ENCODE measurements at regions not wholly inside any gene's neighbourhood (a gene's known extent, or its start where the extent isn't known, plus 50 kb on each side); places are given as distances from the start of the nearest gene placed in this dataset.

DNA sequence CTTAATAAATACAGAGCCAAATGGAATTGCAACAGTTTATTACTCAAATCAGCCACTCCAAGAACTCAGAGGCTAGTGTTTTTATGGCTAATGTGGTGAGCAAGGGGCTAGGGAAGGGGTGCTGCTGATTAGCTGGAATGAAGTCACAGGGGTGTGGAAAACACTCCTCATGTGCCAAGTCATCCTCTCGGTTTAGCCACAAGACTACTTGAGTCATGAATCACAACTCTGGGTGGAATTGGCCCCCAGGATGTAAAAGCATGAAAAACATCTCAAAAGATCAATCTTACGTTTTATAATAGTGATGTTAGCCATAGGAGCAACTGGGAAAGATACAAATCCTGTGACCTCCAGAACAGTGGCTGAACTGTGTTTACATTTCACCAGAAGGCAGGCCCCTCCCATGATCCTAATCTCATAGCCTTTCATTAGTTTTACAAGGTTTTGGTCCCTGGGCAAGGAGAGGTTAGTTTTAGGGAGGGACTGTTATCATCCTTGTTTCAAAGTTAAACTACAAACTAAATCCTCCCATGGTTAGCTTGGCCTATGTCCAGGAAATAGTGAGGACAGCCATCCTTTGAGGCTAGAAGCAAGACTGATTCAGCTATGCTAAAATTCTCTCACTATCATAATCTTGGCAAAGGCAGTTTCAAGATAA, 2020.1 kb upstream of the PCDH20 start:
- peak overlapping the region; percentile 69 for H3K27ac ChIP-seq
- peak; percentile 37 for DNase-seq (ENCODE audit: low read depth, low spot score)

DNA sequence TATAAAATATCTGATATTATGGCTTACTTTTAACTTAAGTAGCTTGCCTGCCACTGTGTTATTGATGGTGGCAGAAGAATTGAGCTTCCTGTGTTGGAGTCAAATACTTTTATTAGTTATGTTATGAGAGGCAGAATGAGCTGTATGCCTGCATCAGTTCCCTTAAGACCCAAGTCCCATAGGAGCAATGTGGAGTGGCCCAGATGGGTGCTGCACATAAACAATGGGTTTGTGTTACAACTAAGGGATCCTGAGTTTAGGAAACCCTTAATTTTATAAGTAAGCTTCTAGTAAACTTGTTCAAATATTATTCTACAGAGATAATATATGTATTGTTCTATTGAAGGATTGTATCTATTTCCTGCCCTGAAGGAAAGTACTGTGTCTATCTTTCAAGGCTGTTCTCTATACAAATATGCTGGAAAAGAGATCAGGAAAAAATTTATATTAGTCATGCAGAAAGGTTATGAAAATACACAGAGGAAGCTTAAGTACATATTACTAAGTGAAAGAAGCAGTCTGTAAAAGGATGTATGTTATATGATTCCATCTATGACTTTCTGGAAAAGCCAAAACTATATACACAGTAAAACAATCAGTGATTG, 2018.0 kb upstream of the PCDH20 start:
- peak overlapping the region; percentile 47 for H3K27ac ChIP-seq
- no peak for DNase-seq (ENCODE audit: low read depth, low spot score)

DNA sequence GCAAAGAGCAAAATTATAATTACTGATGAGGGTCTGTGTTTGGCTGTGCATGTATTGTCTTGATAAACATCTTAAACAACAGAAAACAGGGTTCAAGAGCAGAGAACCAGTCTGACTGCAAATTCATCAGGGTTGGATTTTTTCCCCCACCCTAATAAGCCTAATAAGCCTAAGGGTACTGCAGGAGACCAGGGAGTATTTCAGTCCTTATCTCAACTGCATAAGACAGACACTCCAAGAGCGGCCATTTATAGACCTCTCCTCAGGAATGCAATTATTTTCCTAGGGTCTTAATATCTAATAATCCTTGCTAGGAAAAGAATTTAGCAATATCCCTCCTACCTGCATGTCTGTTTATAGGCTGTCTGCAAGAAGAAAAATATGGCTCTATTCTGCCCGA, 2011.5 kb upstream of the PCDH20 start:
- no peak for DNase-seq (ENCODE audit: low read depth, low spot score)
- no peak overlapping the region for H3K27ac ChIP-seq

DNA sequence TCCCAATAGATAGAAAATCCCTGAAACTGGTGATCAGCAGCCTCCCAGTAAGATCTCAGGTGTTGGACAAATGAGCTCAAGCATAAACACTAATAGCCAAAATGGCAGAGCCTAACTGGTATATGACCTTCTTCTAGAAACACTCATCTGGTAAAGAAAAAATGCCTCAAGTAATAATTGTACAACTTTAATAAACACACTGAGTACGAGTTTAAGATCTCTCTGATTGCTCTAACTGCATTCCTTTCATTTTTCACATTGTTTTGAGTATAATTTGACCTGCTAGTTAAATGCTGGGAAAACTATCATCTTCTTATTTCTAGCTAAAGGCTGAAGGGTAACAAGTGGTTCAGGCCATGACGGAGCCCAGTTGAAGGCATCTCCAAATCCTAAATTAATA, 2009.5 kb upstream of the PCDH20 start:
- H3K27ac ChIP-seq = no peak overlapping the region
- DNase-seq (ENCODE audit: low read depth, low spot score) = no peak

DNA sequence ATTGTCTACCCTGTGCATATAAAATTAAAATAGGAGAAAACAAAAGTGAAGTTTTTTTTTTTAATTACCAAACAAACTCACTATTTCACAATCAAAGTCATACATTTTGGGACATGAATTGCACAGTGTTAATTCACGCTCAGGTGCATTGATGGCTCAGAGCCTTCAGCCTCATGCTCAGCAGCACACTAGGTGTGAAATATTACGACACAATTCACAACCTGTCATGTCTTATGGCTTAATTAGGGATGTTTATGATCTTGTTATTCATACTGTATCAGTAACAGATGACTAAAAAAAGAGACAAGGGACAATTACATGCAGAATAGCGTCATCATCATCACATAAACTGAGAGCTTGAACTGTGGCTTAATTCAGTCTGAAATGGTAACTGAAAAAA, 2005.5 kb upstream of the PCDH20 start:
- DNase-seq (ENCODE audit: low read depth, low spot score) = no peak

DNA sequence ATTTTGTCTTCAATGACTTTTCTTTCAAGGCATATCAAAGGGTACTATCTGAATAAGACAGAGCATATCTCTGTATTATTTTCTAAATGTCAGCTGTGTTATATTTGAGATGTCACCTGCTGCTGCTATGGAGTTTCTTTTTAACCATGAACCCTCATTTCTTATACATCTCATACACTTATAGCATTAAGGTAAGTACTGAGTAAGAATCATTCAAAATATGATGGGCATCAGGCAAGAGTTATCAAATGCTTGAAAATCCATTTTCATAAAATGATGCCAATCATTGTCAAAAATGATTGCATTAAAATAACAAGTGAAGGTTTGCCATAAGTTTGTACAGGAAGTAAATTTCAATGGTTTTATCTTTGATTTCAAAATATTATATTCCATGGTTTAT, 2005.0 kb upstream of the PCDH20 start:
- no peak overlapping the region for H3K27ac ChIP-seq
- no peak for DNase-seq (ENCODE audit: low read depth, low spot score)

More for the DNA sequence above, 2005.5 kb upstream of the PCDH20 start:
- H3K27ac ChIP-seq = no peak overlapping the region

DNA sequence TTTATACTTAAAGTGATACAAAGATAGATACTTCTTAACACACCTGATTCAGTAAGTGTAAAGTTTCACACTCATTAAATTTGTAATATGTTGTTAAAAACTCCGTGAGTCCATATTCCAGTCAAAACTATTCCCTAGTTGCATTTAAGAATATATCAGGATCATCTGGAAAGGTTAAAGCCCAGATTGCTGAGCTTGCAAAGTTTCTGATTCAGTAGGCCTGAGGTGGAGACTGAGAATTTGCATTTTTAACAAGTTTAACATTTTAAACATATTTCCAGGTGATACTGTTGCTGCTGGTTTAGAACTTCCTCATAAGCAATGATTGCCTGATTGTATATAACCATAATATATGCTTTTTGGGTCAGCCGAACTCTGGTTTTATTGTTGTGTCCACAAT, 1998.6 kb upstream of the PCDH20 start:
- no peak for DNase-seq (ENCODE audit: low read depth, low spot score)
- no peak overlapping the region for H3K27ac ChIP-seq

DNA sequence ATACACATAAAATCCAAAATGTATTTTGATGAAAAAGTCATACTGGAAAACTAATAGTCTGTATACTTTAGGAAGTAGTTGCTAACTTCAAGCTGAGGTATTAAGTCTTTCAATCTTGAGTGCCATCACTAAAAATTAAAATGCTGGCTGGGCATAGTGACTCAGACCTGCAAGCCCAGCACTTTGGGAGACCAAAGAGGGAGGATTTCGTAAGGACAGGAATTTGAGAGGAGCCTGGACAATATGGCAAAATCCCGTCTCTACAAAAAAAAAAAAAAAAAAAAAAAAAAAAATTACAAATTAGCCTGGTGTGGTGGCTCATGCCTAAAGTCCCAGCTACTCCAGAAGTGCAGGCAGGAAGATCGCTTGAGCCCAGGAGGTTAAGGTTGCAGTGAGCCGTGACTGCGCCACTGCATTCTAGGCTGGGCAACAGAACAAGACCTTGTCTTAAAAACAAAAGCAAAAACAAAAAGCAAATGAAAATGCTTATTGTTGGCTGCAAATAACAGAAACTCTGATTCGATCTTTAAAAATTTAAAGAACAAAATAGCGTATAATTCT, 1994.2 kb upstream of the PCDH20 start:
- DNase-seq (ENCODE audit: low read depth, low spot score) = no peak

DNA sequence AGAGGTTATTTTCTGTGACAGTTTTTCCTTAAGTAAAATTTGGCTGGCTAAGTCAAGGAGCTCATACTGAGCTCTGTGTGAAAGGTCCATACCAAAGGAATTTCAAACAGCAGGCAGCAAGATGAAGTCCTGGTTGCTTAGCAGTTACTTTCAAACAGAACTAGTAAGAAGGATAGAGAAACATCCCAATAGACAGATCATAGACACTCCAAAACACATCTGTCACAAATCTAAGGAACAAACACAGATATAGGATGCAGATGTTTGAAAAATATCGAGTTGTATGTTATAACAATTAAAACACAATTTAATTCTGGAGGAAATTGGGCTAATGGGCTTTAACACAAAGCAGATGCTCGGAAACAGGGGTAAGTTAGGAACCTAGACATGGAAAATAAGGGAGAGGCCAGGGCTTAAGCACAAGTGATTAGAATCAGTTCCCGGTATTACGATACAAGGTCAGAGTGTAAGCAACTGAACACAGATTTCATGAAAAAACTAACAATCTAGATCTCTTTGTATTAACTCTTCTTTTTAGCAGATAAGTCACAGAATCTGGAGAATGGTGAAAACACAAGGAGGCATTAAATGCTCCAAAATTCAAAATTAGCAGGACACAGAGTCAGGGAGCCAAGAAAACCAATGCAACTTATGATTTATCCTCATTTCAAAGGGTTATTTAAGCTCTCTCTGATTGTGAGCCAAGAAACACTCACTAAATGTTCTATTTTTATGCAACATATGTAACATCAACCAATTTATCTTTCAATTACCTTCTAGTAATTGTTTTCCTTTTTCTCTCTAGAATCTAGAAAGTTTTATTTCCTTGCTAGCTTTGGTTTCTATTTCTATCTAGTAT, 1992.9 kb upstream of the PCDH20 start:
- no peak for DNase-seq (ENCODE audit: low read depth, low spot score)
- no peak overlapping the region for H3K27ac ChIP-seq

More for the DNA sequence above, 1994.2 kb upstream of the PCDH20 start:
- no peak overlapping the region for H3K27ac ChIP-seq

DNA sequence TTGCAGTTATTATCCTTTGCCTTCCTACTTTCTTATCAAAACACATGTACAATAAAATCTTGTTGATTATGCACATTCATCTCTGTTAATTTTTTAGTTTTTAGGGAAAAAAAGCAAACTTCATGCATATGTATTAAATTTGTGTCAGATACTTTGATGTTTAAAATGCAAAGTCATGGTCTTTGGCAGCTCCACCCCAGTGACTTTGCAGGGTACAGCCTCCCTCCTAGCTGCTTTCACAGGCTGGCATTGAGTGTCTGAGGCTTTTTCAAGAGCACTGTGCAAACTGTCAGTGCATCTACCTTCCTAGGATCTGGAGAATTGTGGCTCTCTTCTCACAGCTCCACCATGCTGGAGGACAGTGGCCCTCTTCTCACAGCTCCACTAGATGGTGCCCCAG, 1988.1 kb upstream of the PCDH20 start:
- DNase-seq (ENCODE audit: low read depth, low spot score) = no peak
- no peak overlapping the region for H3K27ac ChIP-seq

DNA sequence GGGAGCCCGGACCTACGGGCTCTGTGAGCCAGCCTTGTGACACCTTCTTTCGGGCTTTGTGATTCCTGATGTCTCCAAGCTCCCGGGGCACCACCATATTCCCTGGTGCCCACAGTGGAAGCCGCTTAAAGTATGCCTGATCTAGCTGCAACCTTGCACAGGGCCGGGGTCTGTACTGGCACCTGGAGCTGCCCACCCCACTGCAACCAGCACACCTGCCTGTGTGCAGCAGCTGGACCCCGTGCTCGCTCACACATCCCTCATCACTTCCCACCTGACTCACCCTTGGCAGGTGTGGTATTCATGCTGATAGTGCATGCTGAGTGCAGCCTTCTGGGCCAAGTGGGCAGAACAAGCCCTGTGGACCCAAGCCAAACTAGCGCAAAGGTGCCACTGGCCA, 1981.1 kb upstream of the PCDH20 start:
- no peak for DNase-seq (ENCODE audit: low read depth, low spot score)
- H3K27ac ChIP-seq = no peak overlapping the region

DNA sequence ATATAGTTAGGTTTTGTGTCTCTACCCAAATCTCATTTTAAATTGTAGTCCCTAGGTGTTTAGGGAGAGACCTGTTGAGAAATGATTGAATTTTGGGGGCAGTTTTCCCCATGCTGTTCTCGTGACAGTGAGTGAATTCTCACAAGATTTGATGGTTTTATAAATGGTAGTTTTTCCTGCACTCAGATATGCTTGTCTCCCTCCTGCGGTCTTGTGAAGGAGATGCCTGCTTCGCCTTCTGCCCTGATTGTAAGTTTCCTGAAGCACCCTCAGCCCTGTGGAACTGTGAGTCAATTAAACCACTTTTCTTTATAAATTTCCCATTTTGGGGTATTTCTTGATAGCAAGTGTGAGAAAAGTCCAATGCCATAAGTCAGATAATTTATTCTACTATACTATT, 1977.5 kb upstream of the PCDH20 start:
- H3K27ac ChIP-seq = no peak overlapping the region
- no peak for DNase-seq (ENCODE audit: low read depth, low spot score)

DNA sequence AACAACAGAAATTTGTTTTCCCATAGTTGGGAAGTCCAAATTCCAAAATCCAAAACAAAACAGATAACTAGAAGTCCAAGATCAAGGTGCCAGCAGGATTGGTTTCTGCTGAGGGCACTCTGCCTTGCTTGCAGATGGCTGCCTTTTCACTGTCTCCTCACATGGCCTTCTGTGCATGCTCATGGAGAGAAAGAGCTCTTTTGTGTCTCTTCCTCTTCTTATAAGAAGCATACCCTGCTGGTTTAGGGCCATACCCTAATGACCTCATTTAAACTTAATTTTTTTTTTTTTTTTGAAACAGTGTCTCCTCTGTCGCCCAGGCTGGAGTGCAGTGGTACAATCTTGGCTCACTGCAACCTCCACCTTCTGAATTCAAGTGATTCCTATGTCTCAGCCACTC, 1974.1 kb upstream of the PCDH20 start:
- no peak overlapping the region for H3K27ac ChIP-seq
- DNase-seq (ENCODE audit: low read depth, low spot score) = no peak

DNA sequence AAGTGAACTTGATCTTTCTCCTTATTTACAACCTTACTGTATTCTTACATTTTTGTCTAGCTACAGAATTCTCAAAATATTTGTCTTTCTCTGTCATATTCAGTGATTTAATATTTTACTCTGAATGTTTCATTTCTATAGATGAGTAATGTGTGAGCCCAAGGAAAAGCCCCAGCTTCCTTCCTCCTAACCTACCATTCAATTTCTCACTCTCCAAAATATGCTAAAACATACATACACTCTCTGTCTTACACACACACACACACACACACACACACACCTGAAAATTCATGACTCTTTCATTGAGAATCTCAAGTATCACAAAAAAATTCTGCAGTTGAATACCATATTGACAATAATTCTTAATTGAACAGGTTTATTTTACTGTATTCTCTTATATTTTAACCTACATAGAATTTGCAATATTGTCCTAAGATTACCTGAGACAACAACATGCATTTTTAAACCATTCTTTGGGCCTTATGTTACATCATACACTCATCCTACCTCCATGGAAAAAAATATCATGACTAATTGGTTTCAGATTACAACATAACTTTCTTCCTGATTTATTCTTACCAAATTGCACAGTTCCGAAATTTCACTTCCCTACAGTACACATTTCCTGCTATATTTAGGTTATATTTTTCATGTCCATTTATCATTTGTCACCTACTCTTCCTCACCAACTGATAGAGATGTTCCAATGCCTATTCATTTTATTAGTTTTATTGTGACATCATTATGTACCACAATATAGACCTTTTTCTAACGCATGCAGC, 1965.6 kb upstream of the PCDH20 start:
- peak overlapping the region; percentile 50 for H3K27ac ChIP-seq
- DNase-seq (ENCODE audit: low read depth, low spot score) = no peak

DNA sequence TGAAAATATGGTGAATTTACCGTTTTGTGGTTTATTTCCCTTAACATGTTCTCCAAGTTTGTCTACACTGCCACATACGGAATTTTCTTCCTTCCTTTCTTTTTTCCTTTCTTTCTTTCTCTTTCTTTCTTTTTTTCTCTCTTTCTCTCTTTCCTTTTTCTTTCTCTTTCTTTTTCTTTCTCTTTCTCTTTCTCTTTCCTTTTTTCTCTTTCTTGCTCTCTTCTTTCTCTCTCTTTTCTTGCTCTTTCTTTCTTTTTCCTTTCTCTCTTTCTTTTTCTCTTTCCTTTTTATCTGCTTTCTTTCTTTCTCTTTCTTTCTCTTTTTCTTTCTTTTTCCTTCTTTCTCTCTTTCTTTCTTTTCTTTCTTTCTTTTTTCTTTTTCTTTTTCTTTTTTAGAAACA, 1962.3 kb upstream of the PCDH20 start:
- no peak for DNase-seq (ENCODE audit: low read depth, low spot score)
- no peak overlapping the region for H3K27ac ChIP-seq

DNA sequence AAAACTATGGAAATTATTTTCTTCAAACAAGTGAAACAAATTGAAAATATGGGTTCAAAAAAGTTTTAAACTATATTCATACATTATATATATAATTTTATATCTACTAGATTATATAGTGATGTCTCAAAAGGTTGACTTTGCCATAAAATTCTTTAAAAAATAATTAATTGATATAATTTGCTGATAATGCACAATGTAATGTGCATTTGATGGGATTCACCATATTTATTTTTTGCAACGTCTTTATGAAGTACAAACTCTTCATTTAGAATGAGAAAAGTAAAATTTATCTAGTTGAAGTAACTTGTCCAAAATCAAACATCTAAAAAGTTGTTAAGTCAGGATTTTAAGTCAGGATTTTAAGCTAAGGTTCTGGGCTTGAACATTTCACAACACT, 1954.5 kb upstream of the PCDH20 start:
- no peak for DNase-seq (ENCODE audit: low read depth, low spot score)
- H3K27ac ChIP-seq = no peak overlapping the region

DNA sequence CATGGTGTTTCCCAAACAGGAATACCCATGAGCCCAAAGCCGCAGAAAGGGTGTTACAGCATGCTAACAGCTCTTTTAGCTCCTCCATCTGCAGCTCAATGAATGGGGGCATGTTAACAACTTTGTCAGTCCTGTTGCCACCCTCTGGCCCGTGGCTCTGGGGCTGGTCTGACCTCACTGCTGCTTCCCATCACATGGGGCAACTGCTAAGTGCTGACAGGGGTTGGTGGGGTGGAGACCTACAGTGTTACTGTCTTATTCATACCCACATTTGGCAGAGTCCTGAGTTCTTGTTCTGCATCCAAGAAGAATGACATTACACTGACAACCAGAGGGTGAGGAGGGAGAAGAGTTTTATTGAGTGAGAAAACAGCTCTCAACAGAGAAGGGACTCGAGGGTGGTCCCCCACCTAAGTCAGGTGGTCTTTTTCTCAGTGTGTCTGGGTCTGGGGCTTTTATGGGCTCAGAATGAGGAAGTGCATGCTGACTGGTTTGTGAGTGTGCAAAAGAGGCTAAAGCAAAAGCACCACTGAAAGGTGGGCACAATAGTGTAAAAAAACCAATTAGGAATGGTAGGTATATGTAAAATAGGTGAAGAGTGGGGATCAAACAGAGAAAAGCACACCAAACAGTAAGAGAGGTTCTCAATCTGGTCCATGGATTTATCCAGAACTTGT, 1952.0 kb upstream of the PCDH20 start:
- DNase-seq (ENCODE audit: low read depth, low spot score) = no peak
- H3K27ac ChIP-seq = no peak overlapping the region

DNA sequence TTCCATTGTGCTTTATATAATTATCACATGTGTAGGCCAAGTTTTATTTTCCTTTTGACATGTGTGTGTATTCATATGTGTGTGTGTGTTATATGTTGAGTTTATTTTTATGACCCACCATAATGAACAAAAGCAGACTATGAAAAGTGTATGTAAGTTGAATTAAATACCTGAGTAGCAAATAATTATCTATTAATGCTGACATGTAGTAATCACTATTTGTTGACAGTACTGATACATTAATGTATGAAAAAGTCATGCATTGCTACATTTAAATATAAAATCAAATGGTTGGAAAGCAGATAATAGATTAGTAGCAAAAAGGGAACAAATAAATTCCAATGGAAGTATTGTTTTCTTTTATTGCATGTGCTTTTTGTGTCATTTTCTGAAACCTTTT, 1948.5 kb upstream of the PCDH20 start:
- no peak overlapping the region for H3K27ac ChIP-seq
- DNase-seq (ENCODE audit: low read depth, low spot score) = no peak

DNA sequence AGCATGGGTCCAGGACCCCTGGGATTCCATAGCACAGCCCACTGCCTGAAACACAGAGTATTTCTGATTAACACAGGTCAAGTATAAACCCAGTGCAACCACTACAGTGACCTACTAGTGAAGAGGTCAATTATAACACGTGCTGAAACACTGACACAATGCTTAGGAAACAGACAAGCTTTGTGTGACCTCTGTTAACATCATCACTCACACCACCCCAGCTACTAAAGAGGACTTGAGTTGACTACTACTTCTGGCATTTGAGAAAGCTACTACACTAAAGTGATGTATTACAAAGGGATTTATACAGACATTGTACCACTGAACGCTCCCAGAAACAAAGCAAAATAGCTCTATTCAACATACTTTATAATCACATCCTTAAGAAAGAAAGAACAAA, 1935.9 kb upstream of the PCDH20 start:
- DNase-seq (ENCODE audit: low read depth, low spot score) = no peak
- H3K27ac ChIP-seq = no peak overlapping the region

DNA sequence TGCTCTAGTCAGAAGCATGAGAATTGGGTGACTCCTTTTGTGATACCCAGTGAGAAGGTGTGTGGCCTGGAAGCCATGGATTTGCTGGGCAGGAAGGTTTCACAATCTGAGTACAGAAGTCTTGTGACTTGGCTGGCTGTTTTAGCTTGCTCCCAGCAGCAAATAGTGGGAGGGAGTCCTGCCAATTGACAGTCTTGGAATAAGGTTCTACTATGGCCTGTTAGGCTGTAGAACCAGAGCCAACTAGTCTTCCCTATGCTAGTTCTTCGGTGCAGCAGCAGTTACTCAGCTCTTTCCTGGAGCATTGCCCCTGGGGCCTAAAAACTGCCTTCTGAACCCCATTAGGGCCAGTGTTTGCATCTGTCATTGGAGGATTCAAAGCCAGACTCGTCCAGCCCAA, 1935.4 kb upstream of the PCDH20 start:
- DNase-seq (ENCODE audit: low read depth, low spot score) = no peak
- no peak overlapping the region for H3K27ac ChIP-seq
